H9 (cell line): ENCODE measurements at regions not wholly inside any gene's neighbourhood (a gene's known extent, or its start where the extent isn't known, plus 50 kb on each side); places are given as distances from the start of the nearest gene placed in this dataset.

Source experiments
- DNase-seq: peaks from one replicate; pipeline ENCODE4 v3.0.0-alpha.2; 2017
- H2AFZ ChIP-seq: one replicate; pipeline ENCODE4 v1.6.1; 2013; ENCODE audit warnings: mild to moderate bottlenecking, low read length, control low read depth, moderate library complexity
- H2AK5ac ChIP-seq: 2 replicates; pipeline ENCODE4 v1.6.1; 2013; ENCODE audit warnings: low read length, control low read depth, mixed read lengths; ENCODE audit not compliant: insufficient read length
- H2BK120ac ChIP-seq: one replicate; pipeline ENCODE4 v1.6.1; 2013; ENCODE audit warnings: low read depth, mild to moderate bottlenecking, low read length, control low read depth, inconsistent platforms; ENCODE audit not compliant: poor library complexity, severe bottlenecking
- H2BK12ac ChIP-seq: 2 replicates; pipeline ENCODE4 v1.6.1; 2013; ENCODE audit warnings: low read length, control low read depth, mixed read lengths, low read depth; ENCODE audit not compliant: insufficient read length
- H2BK15ac ChIP-seq: 2 replicates; pipeline ENCODE4 v1.6.1; 2013; ENCODE audit warnings: low read depth, low read length, control low read depth
- H2BK20ac ChIP-seq: one replicate; pipeline ENCODE4 v1.6.1; 2013; ENCODE audit warnings: low read depth, mild to moderate bottlenecking, low read length, control low read depth, inconsistent platforms; ENCODE audit not compliant: poor library complexity, severe bottlenecking
- H2BK5ac ChIP-seq: 2 replicates; pipeline ENCODE4 v1.6.1; 2013; ENCODE audit warnings: low read length, control low read depth, mixed read lengths; ENCODE audit not compliant: insufficient read length
- H3K14ac ChIP-seq: 2 replicates; pipeline ENCODE4 v1.6.1; 2013; ENCODE audit warnings: low read length, control low read depth; ENCODE audit not compliant: insufficient read depth
- H3K18ac ChIP-seq: 2 replicates; pipeline ENCODE4 v1.6.1; 2013; ENCODE audit warnings: low read depth, mild to moderate bottlenecking, mixed read lengths, low read length, control low read depth; ENCODE audit not compliant: insufficient read length
- H3K23ac ChIP-seq: 2 replicates; pipeline ENCODE4 v1.6.1; 2013; ENCODE audit warnings: low read length, control low read depth, mixed read lengths, low read depth; ENCODE audit not compliant: insufficient read length
- H3K23me2 ChIP-seq: 2 replicates; pipeline ENCODE4 v1.6.1; 2013; ENCODE audit warnings: low read depth, mild to moderate bottlenecking, mixed read lengths, low read length, control low read depth; ENCODE audit not compliant: insufficient read length, poor library complexity, severe bottlenecking
- H3K27ac ChIP-seq: 2 replicates; pipeline ENCODE4 v1.5.1; 2013; ENCODE audit warnings: low read length, control low read depth, mixed read lengths, low read depth; ENCODE audit not compliant: insufficient read length
- H3K27me3 ChIP-seq: 2 replicates; pipeline ENCODE4 v1.6.1; 2013; ENCODE audit warnings: low read length, control low read depth, inconsistent platforms; ENCODE audit not compliant: insufficient read depth
- H3K4ac ChIP-seq: 2 replicates; pipeline ENCODE4 v1.6.1; 2013; ENCODE audit warnings: low read depth, mild to moderate bottlenecking, control low read depth, inconsistent platforms, low read length, moderate library complexity
- H3K4me1 ChIP-seq: 2 replicates; pipeline ENCODE4 v1.6.1; 2013; ENCODE audit warnings: low read length, control low read depth, inconsistent platforms; ENCODE audit not compliant: insufficient read depth
- H3K4me2 ChIP-seq: 2 replicates; pipeline ENCODE4 v1.6.1; 2013; ENCODE audit warnings: low read length, control low read depth, mixed read lengths; ENCODE audit not compliant: insufficient read length, insufficient read depth
- H3K56ac ChIP-seq: 2 replicates; pipeline ENCODE4 v1.6.1; 2013; ENCODE audit warnings: low read depth, mild to moderate bottlenecking, mixed read lengths, low read length, control low read depth; ENCODE audit not compliant: insufficient read length
- H3K79me1 ChIP-seq: 2 replicates; pipeline ENCODE4 v1.6.1; 2013; ENCODE audit warnings: low read depth, mild to moderate bottlenecking, moderate library complexity, low read length, control low read depth, inconsistent platforms; ENCODE audit not compliant: insufficient read depth, poor library complexity, severe bottlenecking
- H3K79me2 ChIP-seq: 2 replicates; pipeline ENCODE4 v1.6.1; 2013; ENCODE audit warnings: low read length, control low read depth, inconsistent platforms; ENCODE audit not compliant: insufficient read depth
- H3K9ac ChIP-seq: 2 replicates; pipeline ENCODE4 v1.6.1; 2013; ENCODE audit warnings: low read length, control low read depth, mixed read lengths; ENCODE audit not compliant: insufficient read length; ENCODE audit errors: extremely low read depth
- H3K9me3 ChIP-seq: one replicate; pipeline ENCODE4 v1.6.1; 2013; ENCODE audit warnings: low read depth, low read length, inconsistent platforms; ENCODE audit not compliant: control insufficient read depth
- H3T11ph ChIP-seq: one replicate; pipeline ENCODE4 v1.6.1; 2013; ENCODE audit warnings: mild to moderate bottlenecking, low read length, control low read depth, inconsistent platforms
- H4K20me1 ChIP-seq: one replicate; pipeline ENCODE4 v1.6.1; 2013; ENCODE audit not compliant: control insufficient read depth, insufficient read length, insufficient read depth
- H4K5ac ChIP-seq: 2 replicates; pipeline ENCODE4 v1.6.1; 2013; ENCODE audit warnings: low read depth, mild to moderate bottlenecking, mixed read lengths, low read length, control low read depth; ENCODE audit not compliant: insufficient read length
- H4K8ac ChIP-seq: replicated peaks from 2 replicates; pipeline ENCODE4 v1.6.1; 2013; ENCODE audit warnings: low read length, control low read depth, mixed read lengths, low read depth; ENCODE audit not compliant: insufficient read length
- H4K91ac ChIP-seq: 2 replicates; pipeline ENCODE4 v1.6.1; 2013; ENCODE audit warnings: low read depth, mild to moderate bottlenecking, moderate library complexity, mixed read lengths, low read length, control low read depth; ENCODE audit not compliant: insufficient read length
- H3K27ac Mint-ChIP-seq, 3 experiments: 2 replicates in 2 of 3; 3 replicates in 1 of 3; pipeline ENCODE4 v1.8.0; 2020 to 2021; ENCODE audit warnings: mixed read lengths in 3 of 3, mild to moderate bottlenecking in 1 of 3, moderate library complexity in 1 of 3
- H3K27me3 Mint-ChIP-seq: 2 replicates; pipeline ENCODE4 v1.8.0; 2021; ENCODE audit warnings: low read depth, mild to moderate bottlenecking, moderate library complexity, mixed read lengths
- H3K36me3 Mint-ChIP-seq, 3 experiments: 2 replicates in 2 of 3; 3 replicates in 1 of 3; pipeline ENCODE4 v1.8.0; 2020 to 2021; ENCODE audit warnings: low read depth in 3 of 3, mixed read lengths in 3 of 3; ENCODE audit not compliant: insufficient read depth in 1 of 3
- H3K4me1 Mint-ChIP-seq, 2 experiments: 2 replicates each; pipeline ENCODE4 v1.8.0; 2020; ENCODE audit warnings: mixed read lengths in 2 of 2
- H3K4me3 Mint-ChIP-seq, 2 experiments: 2 replicates in 1 of 2; 3 replicates in 1 of 2; pipeline ENCODE4 v1.8.0; 2020 to 2021; ENCODE audit warnings: mild to moderate bottlenecking in 2 of 2, mixed read lengths in 2 of 2, moderate library complexity in 1 of 2
- H3K9me3 Mint-ChIP-seq, 2 experiments: 2 replicates in 1 of 2; 3 replicates in 1 of 2; pipeline ENCODE4 v1.8.0; 2020; ENCODE audit warnings: mild to moderate bottlenecking in 2 of 2, mixed read lengths in 2 of 2, moderate library complexity in 1 of 2
- CTCF ChIP-seq: fragments of 200-600 bp; sonication (generic); conservative IDR thresholded peaks from 3 replicates; pipeline ENCODE4 v1.8.0; 2021; ENCODE audit warnings: antibody characterized with exemption, mild to moderate bottlenecking
- WGBS: extraction: QIAGEN DNeasy Blood & Tissue Kit; methylation state at CpG from one replicate; pipeline ENCODE4 v1.1.7; 2013; ENCODE audit warnings: missing lambda C conversion rate, low lambda C conversion rate, mixed read lengths; ENCODE audit not compliant: insufficient read length; ENCODE audit errors: extremely low coverage; 5-methylcytosine and 5-hydroxymethylcytosine counted together

GRCh38 chr4:55238407-55238806, 107.6 kb upstream of the SRD5A3 start:
- Histone ChIP-seq H3K9ac (no peak overlapping the region), H3K4ac (no peak overlapping the region), H3K27me3 (no peaks in the 10 kb centered on the region), H3K9me3 (no peaks in the 10 kb centered on the region), H3K56ac (no peak overlapping the region), H3K79me1 (no peaks in the 10 kb centered on the region), H4K20me1 (no peaks in the 10 kb centered on the region), H2BK15ac (no peak overlapping the region), H3K23ac (no peak overlapping the region), H2AFZ (no peak overlapping the region), H3K79me2 (no peaks in the 10 kb centered on the region), H3T11ph (no peak overlapping the region), H3K18ac (no peak overlapping the region), H2AK5ac (no peak overlapping the region), H2BK5ac (no peak overlapping the region), H2BK120ac (no peak overlapping the region), H3K27ac (no peak overlapping the region), H4K91ac (no peak overlapping the region), H3K14ac (no peak overlapping the region), H4K5ac (no peak overlapping the region), H2BK20ac (no peak overlapping the region), H3K4me1 (no peaks in the 10 kb centered on the region), H3K4me2 (no peak overlapping the region), H2BK12ac (no peak overlapping the region), H4K8ac (no peak overlapping the region), H3K23me2 (no peaks in the 10 kb centered on the region)
- DNase-seq = no peak
- WGBS = no CpG with 5 or more reads among the region's 2 CpGs
- Mint-ChIP-seq H3K4me3 (no peak overlapping the region), H3K9me3 (peaks cover 23 to 31% of the 10 kb centered on the region in 2 experiments), H3K27me3 (peaks cover 1% of the 10 kb centered on the region), H3K4me1 (peaks cover 0 to 3% of the 10 kb centered on the region in 2 experiments; a peak in 3 of 4 replicates), H3K36me3 (peaks cover 12 to 24% (median 17%) of the 10 kb centered on the region in 3 experiments), H3K27ac (no peak overlapping the region)
- no peak for TF ChIP-seq CTCF
